Anterior cingulate cortex (tissue), 58 donors: ENCODE measurements at regions not wholly inside any gene's neighbourhood (a gene's known extent, or its start where the extent isn't known, plus 50 kb on each side); places are given as distances from the start of the nearest gene placed in this dataset.
A peak's percentile ranks its signal among the peaks of the same experiment; 100 is the strongest.

ENCODE experiments used
- DNase-seq, 58 donors: peaks; one replicate each; lab custom pipeline; 2025; lab: John Stamatoyannopoulos, UW

GRCh38 chr15:69725957-69726356, 273.3 kb downstream of the RPLP1 start:
- DNase-seq: peak in 2 of 58 donors; percentile 12 to 24

- no peak for DNase-seq
These were observed 274.7 kb downstream of the RPLP1 start for GRCh38 chr15:69727121-69727924.

- peak in 1 of 58 donors; percentile 6 for DNase-seq
These were observed 276.6 kb downstream of the RPLP1 start for GRCh38 chr15:69729167-69729748.

GRCh38 chr15:69730281-69731080, 277.9 kb downstream of the RPLP1 start:
- no peak for DNase-seq

- DNase-seq: no peak
These were observed 278.4 kb downstream of the RPLP1 start for GRCh38 chr15:69731081-69731330.

- DNase-seq: no peak
These were observed 279.0 kb downstream of the RPLP1 start for GRCh38 chr15:69731581-69731980.

- no peak for DNase-seq
These were observed 279.5 kb downstream of the RPLP1 start for GRCh38 chr15:69732133-69732532.

GRCh38 chr15:69734699-69735098, 282.1 kb downstream of the RPLP1 start:
- DNase-seq: no peak

- peak in 1 of 58 donors; percentile 21 for DNase-seq
These were observed 282.5 kb downstream of the RPLP1 start for GRCh38 chr15:69735121-69735520.

GRCh38 chr15:69736161-69736560, 283.5 kb downstream of the RPLP1 start:
- DNase-seq: no peak

GRCh38 chr15:69737916-69738315, 285.3 kb downstream of the RPLP1 start:
- no peak for DNase-seq

GRCh38 chr15:69740684-69741083, 288.1 kb downstream of the RPLP1 start:
- DNase-seq: no peak

- DNase-seq: no peak
These were observed 289.7 kb downstream of the RPLP1 start for GRCh38 chr15:69742361-69742760.

- DNase-seq: no peak
These were observed 290.5 kb downstream of the RPLP1 start for GRCh38 chr15:69743091-69743490.

GRCh38 chr15:69744391-69745162, 292.0 kb downstream of the RPLP1 start:
- DNase-seq: no peak

GRCh38 chr15:69747193-69747592, 294.6 kb downstream of the RPLP1 start:
- DNase-seq: no peak

- peak in 12 of 58 donors; percentile 11 to 68 (median 38) for DNase-seq
These were observed 295.5 kb downstream of the RPLP1 start for GRCh38 chr15:69748131-69748530.

- DNase-seq: peak in 5 of 58 donors; percentile 11 to 47 (median 21)
These were observed 296.1 kb downstream of the RPLP1 start for GRCh38 chr15:69748576-69749185.

- no peak for DNase-seq
These were observed 296.7 kb downstream of the RPLP1 start for GRCh38 chr15:69749274-69749673.

GRCh38 chr15:69749797-69750196, 297.2 kb downstream of the RPLP1 start:
- no peak for DNase-seq
